GM23338 (cell line): ENCODE measurements at regions not wholly inside any gene's neighbourhood (a gene's known extent, or its start where the extent isn't known, plus 50 kb on each side); places are given as distances from the start of the nearest gene placed in this dataset.

Experiments
- CREB1 ChIP-seq: fragments of 250-450 bp; sonication (Bioruptor Pico); IDR thresholded peaks from 2 replicates; pipeline ENCODE4 v1.5.0; 2020; ENCODE audit warnings: low read depth, mild to moderate bottlenecking, moderate library complexity
- EZH2 ChIP-seq: fragments of 200-600 bp; sonication (generic); IDR thresholded peaks from one replicate; pipeline ENCODE4 v1.8.0; 2017; ENCODE audit warnings: antibody characterized with exemption, mild to moderate bottlenecking, low read depth; ENCODE audit not compliant: unreplicated experiment
- JUNB ChIP-seq: IDR thresholded peaks from one replicate; pipeline ENCODE4 v1.6.1; 2016; ENCODE audit warnings: antibody characterized with exemption; ENCODE audit not compliant: unreplicated experiment
- NANOG ChIP-seq: IDR thresholded peaks from 2 replicates; pipeline ENCODE4 v1.6.1; 2016; ENCODE audit warnings: antibody characterized with exemption, borderline replicate concordance
- POLR2AphosphoS5 ChIP-seq: IDR thresholded peaks from 2 replicates; pipeline ENCODE4 v1.6.1; 2016; ENCODE audit warnings: antibody characterized with exemption, low read depth
- TF ChIP-seq, protein P1 (sequence below): IDR thresholded peaks from one replicate; pipeline ENCODE4 v1.6.1; 2018; ENCODE audit warnings: antibody characterized with exemption; ENCODE audit not compliant: unreplicated experiment
- TF ChIP-seq, protein P2 (sequence below), 2 experiments: fragments of 200-600 bp in 1 of 2; sonication (generic) in 1 of 2; conservative IDR thresholded peaks; 2 replicates each; pipeline versions ENCODE4 v1.5.1 to v1.6.1; 2016 to 2017; ENCODE audit warnings: antibody characterized with exemption in 2 of 2, low read depth in 2 of 2, mild to moderate bottlenecking in 2 of 2, moderate library complexity in 1 of 2

DNA sequence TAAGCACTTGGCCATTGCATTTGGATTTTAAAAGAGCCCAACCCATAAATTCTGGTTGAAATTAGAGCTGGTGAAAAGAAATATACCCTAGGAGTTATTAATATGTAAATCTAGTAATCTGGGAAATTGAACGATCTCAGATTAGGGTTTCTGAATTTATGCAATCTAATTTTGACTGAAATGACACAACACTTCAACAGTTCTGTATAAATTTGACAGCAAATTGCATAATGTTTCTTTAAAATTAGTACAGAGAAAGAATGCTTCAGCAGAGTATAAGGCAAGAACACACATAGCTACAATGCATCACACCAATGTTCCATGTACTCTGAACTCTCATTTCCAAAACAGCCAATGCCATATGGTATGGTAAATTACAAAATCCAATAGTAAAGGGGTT is 201.5 kb upstream of the ITGA4 start:
- TF ChIP-seq, protein P1, sequence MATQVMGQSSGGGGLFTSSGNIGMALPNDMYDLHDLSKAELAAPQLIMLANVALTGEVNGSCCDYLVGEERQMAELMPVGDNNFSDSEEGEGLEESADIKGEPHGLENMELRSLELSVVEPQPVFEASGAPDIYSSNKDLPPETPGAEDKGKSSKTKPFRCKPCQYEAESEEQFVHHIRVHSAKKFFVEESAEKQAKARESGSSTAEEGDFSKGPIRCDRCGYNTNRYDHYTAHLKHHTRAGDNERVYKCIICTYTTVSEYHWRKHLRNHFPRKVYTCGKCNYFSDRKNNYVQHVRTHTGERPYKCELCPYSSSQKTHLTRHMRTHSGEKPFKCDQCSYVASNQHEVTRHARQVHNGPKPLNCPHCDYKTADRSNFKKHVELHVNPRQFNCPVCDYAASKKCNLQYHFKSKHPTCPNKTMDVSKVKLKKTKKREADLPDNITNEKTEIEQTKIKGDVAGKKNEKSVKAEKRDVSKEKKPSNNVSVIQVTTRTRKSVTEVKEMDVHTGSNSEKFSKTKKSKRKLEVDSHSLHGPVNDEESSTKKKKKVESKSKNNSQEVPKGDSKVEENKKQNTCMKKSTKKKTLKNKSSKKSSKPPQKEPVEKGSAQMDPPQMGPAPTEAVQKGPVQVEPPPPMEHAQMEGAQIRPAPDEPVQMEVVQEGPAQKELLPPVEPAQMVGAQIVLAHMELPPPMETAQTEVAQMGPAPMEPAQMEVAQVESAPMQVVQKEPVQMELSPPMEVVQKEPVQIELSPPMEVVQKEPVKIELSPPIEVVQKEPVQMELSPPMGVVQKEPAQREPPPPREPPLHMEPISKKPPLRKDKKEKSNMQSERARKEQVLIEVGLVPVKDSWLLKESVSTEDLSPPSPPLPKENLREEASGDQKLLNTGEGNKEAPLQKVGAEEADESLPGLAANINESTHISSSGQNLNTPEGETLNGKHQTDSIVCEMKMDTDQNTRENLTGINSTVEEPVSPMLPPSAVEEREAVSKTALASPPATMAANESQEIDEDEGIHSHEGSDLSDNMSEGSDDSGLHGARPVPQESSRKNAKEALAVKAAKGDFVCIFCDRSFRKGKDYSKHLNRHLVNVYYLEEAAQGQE, result no peak
- TF ChIP-seq, protein P2, sequence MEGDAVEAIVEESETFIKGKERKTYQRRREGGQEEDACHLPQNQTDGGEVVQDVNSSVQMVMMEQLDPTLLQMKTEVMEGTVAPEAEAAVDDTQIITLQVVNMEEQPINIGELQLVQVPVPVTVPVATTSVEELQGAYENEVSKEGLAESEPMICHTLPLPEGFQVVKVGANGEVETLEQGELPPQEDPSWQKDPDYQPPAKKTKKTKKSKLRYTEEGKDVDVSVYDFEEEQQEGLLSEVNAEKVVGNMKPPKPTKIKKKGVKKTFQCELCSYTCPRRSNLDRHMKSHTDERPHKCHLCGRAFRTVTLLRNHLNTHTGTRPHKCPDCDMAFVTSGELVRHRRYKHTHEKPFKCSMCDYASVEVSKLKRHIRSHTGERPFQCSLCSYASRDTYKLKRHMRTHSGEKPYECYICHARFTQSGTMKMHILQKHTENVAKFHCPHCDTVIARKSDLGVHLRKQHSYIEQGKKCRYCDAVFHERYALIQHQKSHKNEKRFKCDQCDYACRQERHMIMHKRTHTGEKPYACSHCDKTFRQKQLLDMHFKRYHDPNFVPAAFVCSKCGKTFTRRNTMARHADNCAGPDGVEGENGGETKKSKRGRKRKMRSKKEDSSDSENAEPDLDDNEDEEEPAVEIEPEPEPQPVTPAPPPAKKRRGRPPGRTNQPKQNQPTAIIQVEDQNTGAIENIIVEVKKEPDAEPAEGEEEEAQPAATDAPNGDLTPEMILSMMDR (conservative IDR thresholded peaks at IDR 0.05; ENCODE audit: low read depth in 2 of 2), result no peak
- TF ChIP-seq NANOG, result no peak
- no peak for TF ChIP-seq POLR2AphosphoS5
- no peak for TF ChIP-seq JUNB
- no peak for TF ChIP-seq CREB1 (CRISPR knock-in tag)
- TF ChIP-seq EZH2, result no peak
